Epithelial cell of esophagus (primary cell): ENCODE measurements at regions not wholly inside any gene's neighbourhood (a gene's known extent, or its start where the extent isn't known, plus 50 kb on each side); places are given as distances from the start of the nearest gene placed in this dataset.
"Not testable (repeated sequence)": the region's sequence is repeated elsewhere in the genome, so short reads cannot be mapped to it uniquely, and the experiment has no call there.

Experiments
- DNase-seq: peaks from one replicate; pipeline ENCODE4 v3.0.0; 2010; ENCODE audit warnings: low read depth
- H3K4me3 ChIP-seq: 2 replicates; pipeline ENCODE4 v1.5.1; 2011; ENCODE audit warnings: mild to moderate bottlenecking, low read length, control low read depth
- CTCF ChIP-seq: IDR thresholded peaks from 2 replicates; pipeline ENCODE4 v1.5.1; 2011; ENCODE audit warnings: low read depth, mild to moderate bottlenecking, low read length, control low read depth, inconsistent platforms; ENCODE audit not compliant: insufficient read depth; ENCODE audit errors: missing control alignments

- no peak for TF ChIP-seq CTCF
- no peak for DNase-seq
- H3K4me3 ChIP-seq, result no peak overlapping the region
Observed at GRCh38 chr18:47680488-47680887, 250.0 kb downstream of the SMAD2 start.

GRCh38 chr18:47679864-47680263, 250.6 kb downstream of the SMAD2 start:
- H3K4me3 ChIP-seq, result no peak overlapping the region
- no peak for DNase-seq

GRCh38 chr18:47677952-47678351, 252.5 kb downstream of the SMAD2 start:
- DNase-seq, result no peak
- no peak overlapping the region for H3K4me3 ChIP-seq
- TF ChIP-seq CTCF, result no peak

More at GRCh38 chr18:47679864-47680263, 250.6 kb downstream of the SMAD2 start:
- no peak for TF ChIP-seq CTCF

GRCh38 chr18:47669815-47670214, 260.6 kb downstream of the SMAD2 start:
- DNase-seq, result no peak
- TF ChIP-seq CTCF, result no peak
- no peak overlapping the region for H3K4me3 ChIP-seq

- no peak for TF ChIP-seq CTCF
- DNase-seq, result no peak
- H3K4me3 ChIP-seq, result no peak overlapping the region
Observed at GRCh38 chr18:47658498-47658897, 272.0 kb downstream of the SMAD2 start.

GRCh38 chr18:47654988-47655387, 275.5 kb downstream of the SMAD2 start:
- no peak for TF ChIP-seq CTCF
- no peak for DNase-seq
- no peak overlapping the region for H3K4me3 ChIP-seq

- no peak overlapping the region for H3K4me3 ChIP-seq
- no peak for TF ChIP-seq CTCF
- DNase-seq, result peak; percentile 10
Observed at GRCh38 chr18:47644896-47645295, 285.6 kb downstream of the SMAD2 start.

- not testable (repeated sequence) for H3K4me3 ChIP-seq, DNase-seq
Observed at GRCh38 chr18:47637551-47637950, 292.9 kb downstream of the SMAD2 start.
